A549 (cell line): ENCODE measurements at regions not wholly inside any gene's neighbourhood (a gene's known extent, or its start where the extent isn't known, plus 50 kb on each side); places are given as distances from the start of the nearest gene placed in this dataset.

ENCODE experiments used
- ATAC-seq, 2 experiments: fragments of 200-7000 bp in 1 of 2; fragments of >200 bp in 1 of 2; cut with Nextera tagmentation in 1 of 2; cut with Tn5 transposase in 1 of 2; 3 replicates each; pipeline versions ENCODE4 v1.8.0 to v1.9.1; 2018 to 2020; ENCODE audit warnings: mild to moderate bottlenecking in 1 of 2, moderate library complexity in 1 of 2
- CTCF ChIA-PET: fragments of 300-600 bp; sonication (Branson Sonifier 250); formaldehyde crosslinking; extraction: SDS; loops from one replicate; lab custom pipeline; 2021; ENCODE audit warnings: antibody characterized with exemption, inconsistent platforms; lab: Yijun Ruan, JAX
- POLR2A ChIA-PET: fragments of 350-600 bp; formaldehyde crosslinking; extraction: SDS; loops from one replicate; lab custom pipeline; 2021; ENCODE audit warnings: antibody characterized with exemption, inconsistent platforms; lab: Yijun Ruan, JAX
- DNase-seq, 2 experiments: peaks; one replicate each; pipeline versions ENCODE4 v3.0.0 to v3.0.0-alpha.2; 2011 to 2016; ENCODE audit warnings: low read depth in 1 of 2, low spot score in 1 of 2
- FAIRE-seq: peaks from 2 replicates; lab custom pipeline; 2011; peaks lifted over from hg19 to GRCh38; lab: Jason Lieb, UNC
- H3K27ac ChIP-seq, 2 experiments: fragments of >200 bp; sonication (Bioruptor Twin); formaldehyde crosslinking; 3 replicates each; pipeline ENCODE4 v1.5.1; 2016 to 2017
- H3K4me1 ChIP-seq: fragments of >200 bp; sonication (Bioruptor Twin); formaldehyde crosslinking; 3 replicates; pipeline ENCODE4 v1.6.1; 2016
- H3K4me2 ChIP-seq: fragments of >200 bp; sonication (Bioruptor Twin); formaldehyde crosslinking; 3 replicates; pipeline ENCODE4 v1.6.1; 2016
- H3K4me3 ChIP-seq: fragments of >200 bp; sonication (Bioruptor Twin); formaldehyde crosslinking; 3 replicates; pipeline ENCODE4 v1.5.1; 2016
- H3K9me3 ChIP-seq: fragments of >200 bp; sonication (Bioruptor Twin); formaldehyde crosslinking; 3 replicates; pipeline ENCODE4 v1.6.1; 2016
- BHLHE40 ChIP-seq: IDR thresholded peaks from 2 replicates; pipeline ENCODE4 v1.6.1; 2012; ENCODE audit warnings: low read depth, low read length, inconsistent platforms
- CBX2 ChIP-seq: fragments of 200-600 bp; sonication (generic); IDR thresholded peaks from 2 replicates; pipeline ENCODE4 v1.6.1; 2016; ENCODE audit warnings: low read depth, mild to moderate bottlenecking, borderline replicate concordance
- CTCF ChIP-seq: fragments of >200 bp; sonication (Bioruptor Twin); formaldehyde crosslinking; IDR thresholded peaks from 3 replicates; pipeline ENCODE4 v1.5.1; 2016
- EHF ChIP-seq: fragments of 250-450 bp; sonication (Bioruptor Pico); IDR thresholded peaks from 2 replicates; pipeline ENCODE4 v1.5.0; 2020; ENCODE audit warnings: mild to moderate bottlenecking
- EP300 ChIP-seq, 2 experiments: fragments of >200 bp; sonication (Bioruptor Twin); formaldehyde crosslinking; IDR thresholded peaks; 2 replicates in 1 of 2; 3 replicates in 1 of 2; pipeline ENCODE4 v1.6.1; 2016 to 2017
- HEYL ChIP-seq: fragments of 250-450 bp; sonication (Bioruptor Pico); IDR thresholded peaks from 2 replicates; pipeline ENCODE4 v1.8.0; 2021; ENCODE audit warnings: mild to moderate bottlenecking, moderate library complexity
- HOXB5 ChIP-seq: fragments of 250-450 bp; sonication (Bioruptor Pico); IDR thresholded peaks from 2 replicates; pipeline ENCODE4 v1.5.0; 2020; ENCODE audit warnings: mild to moderate bottlenecking, moderate library complexity
- MAFK ChIP-seq: fragments of 450-650 bp; IDR thresholded peaks from 2 replicates; pipeline ENCODE4 v1.6.1; 2014; ENCODE audit not compliant: partially characterized antibody
- MYC ChIP-seq: IDR thresholded peaks from 2 replicates; pipeline ENCODE4 v1.6.1; 2012; ENCODE audit warnings: mild to moderate bottlenecking, inconsistent platforms, low read length, improper control_type of control experiment, borderline replicate concordance
- NFE2L2 ChIP-seq: fragments of 150-350 bp; conservative IDR thresholded peaks from 2 replicates; pipeline ENCODE4 v1.6.1; 2014; ENCODE audit warnings: low read length
- NR3C1 ChIP-seq: fragments of >200 bp; sonication (Bioruptor Twin); formaldehyde crosslinking; IDR thresholded peaks from 3 replicates; pipeline ENCODE4 v1.6.1; 2017
- PBX3 ChIP-seq: IDR thresholded peaks from 2 replicates; pipeline ENCODE4 v1.6.1; 2012
- RAD21 ChIP-seq, 2 experiments: fragments of >200 bp in 1 of 2; sonication (Bioruptor Twin) in 1 of 2; formaldehyde crosslinking in 1 of 2; IDR thresholded peaks in 1 of 2; conservative IDR thresholded peaks in 1 of 2; 2 replicates in 1 of 2; 3 replicates in 1 of 2; pipeline ENCODE4 v1.6.1; 2012 to 2018; ENCODE audit warnings: inconsistent platforms in 1 of 2
- RCOR1 ChIP-seq: fragments of 150-350 bp; IDR thresholded peaks from 2 replicates; pipeline ENCODE4 v1.6.1; 2014; ENCODE audit warnings: antibody characterized with exemption, low read length, low read depth
- SREBF2 ChIP-seq: fragments of 450-650 bp; IDR thresholded peaks from 2 replicates; pipeline ENCODE4 v1.6.1; 2014; ENCODE audit warnings: mild to moderate bottlenecking, moderate library complexity
- TFCP2L1 ChIP-seq: fragments of 250-450 bp; sonication (Bioruptor Pico); IDR thresholded peaks from 2 replicates; pipeline ENCODE4 v1.5.0; 2021; ENCODE audit warnings: mild to moderate bottlenecking
- ZNF302 ChIP-seq: fragments of 250-450 bp; sonication (Bioruptor Pico); IDR thresholded peaks from 2 replicates; pipeline ENCODE4 v1.9.0; 2021; ENCODE audit warnings: inconsistent platforms, mild to moderate bottlenecking, moderate library complexity
- WGBS: methylation state at CpG from one replicate; pipeline ENCODE4 v1.1.6; 2017; ENCODE audit errors: missing lambda C conversion rate; 5-methylcytosine and 5-hydroxymethylcytosine counted together

GRCh38 chr7:27375958-27376357 lies 133.4 kb downstream of the EVX1 start:
- Histone ChIP-seq H3K27ac (no peak overlapping the region), H3K9me3 (no peaks in the 10 kb centered on the region), H3K4me2 (no peak overlapping the region)
- TF ChIP-seq NR3C1 (no peak), RAD21 (conservative IDR thresholded peaks at IDR 0.05 in 1 of 2, IDR thresholded peaks at IDR 0.05 in 1 of 2) (no peak), RCOR1 (no peak)
- TF ChIP-seq, all 56 proteins: peak for 0
- DNase-seq (no peak), ATAC-seq (no peak), FAIRE-seq (no peak)
- Histone ChIP-seq H3K4me1 (peaks cover 23% of the 10 kb centered on the region), H3K4me3 (no peak overlapping the region)
- CTCF ChIA-PET = interaction anchor here (1.2 kb wide), 1 partner anchor 19 kb away, joined by 4 read pairs; no protein-coding TSS in a partner anchor
- POLR2A ChIA-PET = no interaction called here
- 89% methylated on average over 5 of the region's 5 CpGs for WGBS

- no peak overlapping the region for H3K4me3 ChIP-seq
- ATAC-seq = peak in 1 of 2 experiments; percentile 42; a peak in 1 of 6 replicates
- TF ChIP-seq RAD21 (conservative IDR thresholded peaks at IDR 0.05 in 1 of 2, IDR thresholded peaks at IDR 0.05 in 1 of 2) (0 out of 5 replicates have a peak, but pooled peaks of 1 of the 2 experiments have one; percentile 15), CBX2 (no peak)
- 51% methylated on average over 8 of the region's 8 CpGs for WGBS
- H3K4me2 ChIP-seq = no peak overlapping the region
- peaks cover 10% of the 10 kb centered on the region; the same call in 2 of the 3 replicates for H3K4me1 ChIP-seq
- FAIRE-seq = no peak
- H3K27ac ChIP-seq = no peak overlapping the region
- ChIA-PET POLR2A (no interaction called here), CTCF (interaction anchor here (1.6 kb wide), 1 partner anchor 14 kb away, joined by 5 read pairs; no protein-coding TSS in a partner anchor)
- no peaks in the 10 kb centered on the region for H3K9me3 ChIP-seq
- DNase-seq = no peak
Measured at GRCh38 chr7:27377988-27378387, 135.4 kb downstream of the EVX1 start.

- Histone ChIP-seq H3K9me3 (no peaks in the 10 kb centered on the region), H3K4me3 (no peak overlapping the region), H3K4me1 (no peaks in the 10 kb centered on the region), H3K27ac (no peak overlapping the region), H3K4me2 (no peak overlapping the region)
- CTCF ChIA-PET = no interaction called here
- POLR2A ChIA-PET = no interaction called here
- DNase-seq (no peak), ATAC-seq (no peak), FAIRE-seq (no peak)
- peak; percentile 55 for TF ChIP-seq MAFK
- TF ChIP-seq HOXB5 (CRISPR knock-in tag) = no peak
- TF ChIP-seq PBX3 = no peak
- WGBS = 73% methylated on average over 4 of the region's 4 CpGs
Measured at GRCh38 chr7:27382307-27382706, 139.7 kb downstream of the EVX1 start.

GRCh38 chr7:27386581-27386980 lies 144.0 kb downstream of the EVX1 start:
- no peak overlapping the region for H3K27ac ChIP-seq
- FAIRE-seq (no peak), DNase-seq (no peak), ATAC-seq (no peak)
- H3K4me3 ChIP-seq = no peak overlapping the region
- ChIA-PET POLR2A (no interaction called here), CTCF (interaction anchor here (0.7 kb wide), 1 partner anchor 9 kb away, joined by 3 read pairs; no protein-coding TSS in a partner anchor)
- WGBS = 48% methylated on average over 6 of the region's 6 CpGs
- H3K9me3 ChIP-seq = no peaks in the 10 kb centered on the region
- H3K4me2 ChIP-seq = no peak overlapping the region
- TF ChIP-seq ZNF302 (CRISPR knock-in tag) = no peak
- no peak for TF ChIP-seq TFCP2L1
- TF ChIP-seq MYC = no peak
- TF ChIP-seq CTCF = no peak
- TF ChIP-seq PBX3 = no peak
- TF ChIP-seq EP300 (IDR thresholded peaks at IDR 0.05) = no peak
- no peak for TF ChIP-seq EHF
- no peak for TF ChIP-seq HEYL
- TF ChIP-seq BHLHE40 = no peak
- TF ChIP-seq NFE2L2 = no peak
- TF ChIP-seq SREBF2 = no peak
- no peaks in the 10 kb centered on the region for H3K4me1 ChIP-seq
